ENCODE measurements at regions not wholly inside any gene's neighbourhood (a gene's known extent, or its start where the extent isn't known, plus 50 kb on each side); places are given as distances from the start of the nearest gene placed in this dataset.

GRCh38 chr3:42012935-42013690 is 51.2 kb upstream of the ULK4 start:
- DNase-seq (ENCODE audit: low read depth): peak; percentile 59

- no peak for DNase-seq (ENCODE audit: low read depth)
These were observed 50.6 kb upstream of the ULK4 start for GRCh38 chr3:42012383-42012934.
